Activated T-cell treated with anti-CD3 and anti-CD28 coated beads for 1 hour (primary cell): ENCODE measurements at regions not wholly inside any gene's neighbourhood (a gene's known extent, or its start where the extent isn't known, plus 50 kb on each side); places are given as distances from the start of the nearest gene placed in this dataset.

Experiments used
- DNase-seq: peaks from one replicate; pipeline ENCODE4 v3.0.0-alpha.2; 2020; ENCODE audit warnings: low read depth

GRCh38 chr13:109670776-109671175 is 115.6 kb downstream of the IRS2 start:
- no peak for DNase-seq

GRCh38 chr13:109669956-109670355 is 116.4 kb downstream of the IRS2 start:
- no peak for DNase-seq

GRCh38 chr13:109669234-109669612 is 117.2 kb downstream of the IRS2 start:
- no peak for DNase-seq

GRCh38 chr13:109668433-109669233 is 117.8 kb downstream of the IRS2 start:
- no peak for DNase-seq

- no peak for DNase-seq
These were observed 118.5 kb downstream of the IRS2 start for GRCh38 chr13:109667807-109668291.

- DNase-seq: no peak
These were observed 119.3 kb downstream of the IRS2 start for GRCh38 chr13:109667056-109667455.

GRCh38 chr13:109666656-109667055 is 119.7 kb downstream of the IRS2 start:
- no peak for DNase-seq

GRCh38 chr13:109665781-109666249 is 120.6 kb downstream of the IRS2 start:
- DNase-seq: no peak

- DNase-seq: no peak
These were observed 121.1 kb downstream of the IRS2 start for GRCh38 chr13:109665240-109665639.

- no peak for DNase-seq
These were observed 129.0 kb downstream of the IRS2 start for GRCh38 chr13:109657395-109657794.

- DNase-seq: no peak
These were observed 130.2 kb downstream of the IRS2 start for GRCh38 chr13:109656206-109656605.

- DNase-seq: no peak
These were observed 130.8 kb downstream of the IRS2 start for GRCh38 chr13:109655611-109656010.

- no peak for DNase-seq
These were observed 131.2 kb downstream of the IRS2 start for GRCh38 chr13:109655206-109655600.

GRCh38 chr13:109654341-109655205 is 131.8 kb downstream of the IRS2 start:
- no peak for DNase-seq

- DNase-seq: no peak
These were observed 133.9 kb downstream of the IRS2 start for GRCh38 chr13:109652531-109652930.

- no peak for DNase-seq
These were observed 134.5 kb downstream of the IRS2 start for GRCh38 chr13:109651854-109652253.

- no peak for DNase-seq
These were observed 135.1 kb downstream of the IRS2 start for GRCh38 chr13:109651311-109651710.

GRCh38 chr13:109650861-109651260 is 135.5 kb downstream of the IRS2 start:
- no peak for DNase-seq

GRCh38 chr13:109649713-109650112 is 136.7 kb downstream of the IRS2 start:
- no peak for DNase-seq

GRCh38 chr13:109647699-109648098 is 138.7 kb downstream of the IRS2 start:
- no peak for DNase-seq

GRCh38 chr13:109647053-109647452 is 139.3 kb downstream of the IRS2 start:
- DNase-seq: no peak

- DNase-seq: no peak
These were observed 140.0 kb downstream of the IRS2 start for GRCh38 chr13:109646423-109646822.

- DNase-seq: no peak
These were observed 140.6 kb downstream of the IRS2 start for GRCh38 chr13:109645831-109646230.
